Stimulated activated CD8-positive, alpha-beta memory T cell treated with anti-CD3 and anti-CD28 coated beads, Interleukin-12 subunit alpha, Interleukin-12 subunit beta, amount 100 ng/mL, for 1 hour (primary cell): ENCODE measurements at regions not wholly inside any gene's neighbourhood (a gene's known extent, or its start where the extent isn't known, plus 50 kb on each side); places are given as distances from the start of the nearest gene placed in this dataset.

Source experiments
- DNase-seq: peaks from one replicate; pipeline ENCODE4 v3.0.0-alpha.2; 2020; ENCODE audit warnings: low read depth

- no peak for DNase-seq
Measured at GRCh38 chr12:91922139-91922538, 223.5 kb downstream of the BTG1 start.

GRCh38 chr12:91921555-91921954 is 224.1 kb downstream of the BTG1 start:
- no peak for DNase-seq

- no peak for DNase-seq
Measured at GRCh38 chr12:91920741-91921140, 224.9 kb downstream of the BTG1 start.

GRCh38 chr12:91920276-91920675 is 225.4 kb downstream of the BTG1 start:
- no peak for DNase-seq

GRCh38 chr12:91918431-91918830 is 227.2 kb downstream of the BTG1 start:
- no peak for DNase-seq

GRCh38 chr12:91914701-91915100 is 230.9 kb downstream of the BTG1 start:
- DNase-seq = no peak

- DNase-seq = no peak
Measured at GRCh38 chr12:91913651-91914050, 232.0 kb downstream of the BTG1 start.

GRCh38 chr12:91913124-91913523 is 232.5 kb downstream of the BTG1 start:
- DNase-seq = no peak

- no peak for DNase-seq
Measured at GRCh38 chr12:91912178-91912577, 233.5 kb downstream of the BTG1 start.

- DNase-seq = no peak
Measured at GRCh38 chr12:91910871-91911388, 234.7 kb downstream of the BTG1 start.

GRCh38 chr12:91902860-91903683 is 242.6 kb downstream of the BTG1 start:
- no peak for DNase-seq

GRCh38 chr12:91901381-91902074 is 244.1 kb downstream of the BTG1 start:
- no peak for DNase-seq

GRCh38 chr12:91900971-91901370 is 244.7 kb downstream of the BTG1 start:
- no peak for DNase-seq

- DNase-seq = no peak
Measured at GRCh38 chr12:91899056-91899455, 246.6 kb downstream of the BTG1 start.

GRCh38 chr12:91897025-91897515 is 248.6 kb downstream of the BTG1 start:
- DNase-seq = no peak

- DNase-seq = no peak
Measured at GRCh38 chr12:91896286-91897024, 249.2 kb downstream of the BTG1 start.

- DNase-seq = no peak
Measured at GRCh38 chr12:91894911-91895310, 250.7 kb downstream of the BTG1 start.

- no peak for DNase-seq
Measured at GRCh38 chr12:91893476-91893875, 252.2 kb downstream of the BTG1 start.

GRCh38 chr12:91892081-91892855 is 253.4 kb downstream of the BTG1 start:
- no peak for DNase-seq

- no peak for DNase-seq
Measured at GRCh38 chr12:91890742-91891141, 254.9 kb downstream of the BTG1 start.

- no peak for DNase-seq
Measured at GRCh38 chr12:91889910-91890309, 255.7 kb downstream of the BTG1 start.

GRCh38 chr12:91889059-91889458 is 256.6 kb downstream of the BTG1 start:
- no peak for DNase-seq
